NCI-H1930 (cell line): ENCODE measurements at regions not wholly inside any gene's neighbourhood (a gene's known extent, or its start where the extent isn't known, plus 50 kb on each side); places are given as distances from the start of the nearest gene placed in this dataset.
"Not testable (repeated sequence)": the region's sequence is repeated elsewhere in the genome, so short reads cannot be mapped to it uniquely, and the experiment has no call there.

Source experiments
- DNase-seq, 2 experiments: peaks; one replicate each; lab custom pipeline; 2025; lab: John Stamatoyannopoulos, UW

DNA sequence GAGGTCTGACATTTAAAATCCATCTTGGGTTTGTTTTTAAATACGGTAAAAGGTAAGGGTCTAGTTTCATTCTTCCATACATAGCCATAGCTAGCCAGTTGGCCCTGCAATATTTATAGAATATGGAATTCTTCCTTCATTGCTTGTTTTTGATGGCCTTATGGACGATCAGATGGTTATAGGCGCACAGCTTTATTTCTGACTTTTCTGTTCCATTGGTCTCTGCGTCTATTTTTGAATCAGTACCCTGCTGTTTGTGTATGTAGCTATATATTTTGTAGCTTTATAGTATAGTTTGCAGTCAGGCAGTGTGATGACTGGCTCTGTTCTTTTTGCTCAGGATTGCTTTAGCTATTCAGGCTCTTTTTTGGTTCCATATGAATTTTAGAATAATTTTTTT, 366.8 kb upstream of the MIS18BP1 start:
- no peak for DNase-seq

DNA sequence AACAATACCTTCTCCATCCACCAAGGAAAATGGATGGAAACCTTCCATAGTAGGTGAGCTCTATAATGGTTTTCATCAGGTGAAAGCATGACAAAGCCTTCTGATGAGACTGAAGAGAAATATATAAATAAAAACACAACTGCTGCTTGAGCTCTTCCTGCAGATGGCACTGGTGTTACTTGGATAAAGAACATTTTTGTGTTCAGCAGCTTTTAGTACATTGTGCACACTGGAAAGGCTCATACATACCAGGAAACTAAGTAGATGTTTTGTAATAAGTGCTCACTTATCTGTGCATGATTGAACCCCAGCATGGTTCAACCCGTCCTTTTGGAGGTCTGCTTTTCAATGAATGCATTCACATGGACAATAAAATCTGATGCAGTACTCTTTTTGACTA, 357.3 kb upstream of the MIS18BP1 start:
- DNase-seq = no peak

DNA sequence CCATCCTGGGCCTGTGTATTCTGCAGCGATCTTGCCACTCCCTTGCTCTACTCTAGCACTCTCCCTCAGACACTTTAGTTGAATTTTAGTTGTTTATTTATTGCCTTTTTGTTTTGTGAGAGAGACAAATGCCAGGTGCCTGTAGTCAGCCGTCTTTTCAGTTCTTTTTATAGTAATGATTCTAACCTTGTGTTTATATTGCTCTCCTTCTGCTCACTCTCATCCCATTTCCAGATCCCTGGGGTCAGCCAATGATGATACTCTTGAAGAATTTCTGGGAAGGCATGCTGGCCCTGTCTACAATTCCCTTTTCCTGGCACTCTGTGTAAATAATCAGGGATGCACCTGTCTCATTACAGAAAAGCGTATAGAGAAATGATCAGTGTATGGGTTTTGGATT, 334.1 kb upstream of the MIS18BP1 start:
- DNase-seq = no peak

DNA sequence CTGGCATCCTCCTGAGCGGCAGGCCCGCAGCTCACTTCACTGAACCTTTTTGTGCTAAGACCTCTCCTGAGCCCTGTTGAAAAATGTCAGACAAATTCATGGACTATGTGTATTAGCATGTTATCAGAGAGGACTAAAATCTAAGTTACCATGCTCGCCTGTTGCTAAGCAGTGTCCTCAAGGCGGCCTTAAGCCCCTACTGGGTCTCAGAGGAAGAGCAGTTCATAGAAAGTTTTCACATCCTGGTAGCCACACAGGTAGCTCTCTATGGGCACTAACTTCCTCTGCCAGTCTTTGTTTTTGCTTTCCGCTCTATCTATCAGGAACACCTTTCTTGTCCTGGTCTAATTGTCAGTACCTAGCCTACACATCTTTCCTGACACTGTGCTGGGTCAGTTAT, 306.6 kb upstream of the MIS18BP1 start:
- no peak for DNase-seq

GRCh38 chr14:45558183-45558582, 305.2 kb upstream of the MIS18BP1 start:
- no peak for DNase-seq

DNA sequence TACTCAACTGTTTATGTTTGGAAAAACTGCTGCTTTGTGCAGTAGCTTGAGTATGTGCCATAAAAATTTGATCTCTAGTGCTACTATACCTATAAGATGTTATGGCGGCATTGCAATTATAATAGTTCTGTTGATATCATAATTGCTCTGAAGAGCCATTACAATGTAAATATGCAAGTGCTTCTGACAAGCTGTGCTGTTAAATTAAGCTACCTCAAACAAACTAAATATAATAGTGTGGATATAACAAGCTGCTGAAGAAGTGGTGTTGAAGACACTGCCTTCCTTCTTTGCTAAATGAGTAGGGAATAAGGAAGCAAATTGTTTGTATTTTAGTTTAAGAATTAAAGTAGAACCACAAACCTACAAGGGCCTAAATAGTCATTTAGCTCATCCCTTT, 301.0 kb upstream of the MIS18BP1 start:
- DNase-seq = no peak

GRCh38 chr14:45551240-45551820, 298.3 kb upstream of the MIS18BP1 start:
- not testable (repeated sequence) for DNase-seq

DNA sequence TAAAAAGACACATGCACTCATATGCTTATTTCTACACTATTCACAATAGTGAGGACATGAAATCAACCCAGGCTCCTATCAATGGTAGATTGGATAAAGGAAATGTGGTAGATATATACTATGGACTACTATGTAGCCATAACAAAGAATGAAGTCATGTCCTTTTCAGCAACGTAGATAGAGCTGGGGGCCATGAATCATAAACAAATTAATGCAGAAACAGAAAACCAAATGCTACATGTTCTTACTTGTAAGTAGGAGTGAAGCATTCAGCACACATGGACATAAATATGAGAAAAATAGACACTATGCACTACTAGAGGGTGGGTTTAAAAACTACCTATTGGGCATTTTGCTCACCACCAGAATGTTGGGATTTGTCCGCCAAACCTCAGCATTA, 278.0 kb upstream of the MIS18BP1 start:
- no peak for DNase-seq

- DNase-seq = peak; percentile 17 to 27
These were observed 273.9 kb upstream of the MIS18BP1 start for GRCh38 chr14:45526715-45527549.

GRCh38 chr14:45519766-45520165, 266.8 kb upstream of the MIS18BP1 start:
- no peak for DNase-seq

DNA sequence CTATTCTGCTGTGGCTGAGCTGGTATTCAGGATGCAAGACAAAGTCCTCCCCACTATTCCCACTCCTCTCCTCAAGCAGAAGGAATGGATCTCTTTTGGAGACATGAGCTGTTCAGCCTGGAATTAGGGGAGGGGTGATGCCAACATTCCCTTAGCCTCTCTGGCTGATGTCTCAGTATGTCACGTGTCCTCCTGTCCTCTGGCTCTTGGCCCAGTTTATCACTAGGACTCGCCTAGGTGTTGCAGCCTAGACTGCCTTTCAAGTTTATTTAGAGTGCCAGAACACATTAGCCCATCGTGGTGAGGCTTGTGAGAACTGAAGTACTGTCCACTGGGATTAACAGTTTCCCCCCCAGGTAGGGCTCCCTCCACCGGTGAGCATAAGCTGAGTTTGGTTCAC, 239.9 kb upstream of the MIS18BP1 start:
- no peak for DNase-seq

DNA sequence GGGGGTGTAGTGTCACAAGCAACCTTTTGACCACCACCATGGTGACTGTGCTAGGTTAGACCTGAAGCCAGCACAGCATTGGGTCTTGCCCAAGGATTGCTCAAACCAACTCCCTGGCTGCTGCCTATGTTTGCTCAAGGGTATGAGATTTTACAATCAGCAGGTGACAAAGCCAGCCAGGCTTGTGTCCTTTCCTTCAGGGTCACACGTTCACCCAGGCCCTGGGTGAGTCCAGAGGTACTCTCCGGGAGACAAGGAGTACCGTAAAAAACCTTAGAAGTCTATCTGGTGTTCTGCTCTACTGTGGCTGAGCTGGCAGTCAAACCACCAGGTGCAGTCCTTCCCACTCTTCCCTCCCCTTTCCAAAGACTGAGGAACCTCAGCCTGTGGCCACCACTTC, 238.9 kb upstream of the MIS18BP1 start:
- no peak for DNase-seq

DNA sequence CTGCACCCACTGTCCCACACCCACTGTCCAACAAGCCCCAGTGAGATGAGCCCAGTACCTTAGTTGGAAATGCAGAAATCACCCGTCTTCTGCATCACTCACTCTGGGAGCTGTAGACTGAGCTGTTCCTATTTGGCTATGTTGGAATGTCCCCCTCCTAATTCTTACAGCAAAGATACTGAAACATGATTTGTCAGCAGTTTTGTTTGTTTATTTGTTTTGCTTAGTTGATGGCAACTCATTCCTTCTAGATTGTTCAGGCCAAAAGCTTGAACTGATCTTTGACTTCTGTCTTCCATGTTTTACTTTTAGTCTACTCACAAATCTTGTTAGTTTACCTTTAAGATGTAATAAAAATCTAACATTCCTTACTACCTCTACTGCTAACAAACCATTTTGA, 233.6 kb upstream of the MIS18BP1 start:
- DNase-seq = no peak

DNA sequence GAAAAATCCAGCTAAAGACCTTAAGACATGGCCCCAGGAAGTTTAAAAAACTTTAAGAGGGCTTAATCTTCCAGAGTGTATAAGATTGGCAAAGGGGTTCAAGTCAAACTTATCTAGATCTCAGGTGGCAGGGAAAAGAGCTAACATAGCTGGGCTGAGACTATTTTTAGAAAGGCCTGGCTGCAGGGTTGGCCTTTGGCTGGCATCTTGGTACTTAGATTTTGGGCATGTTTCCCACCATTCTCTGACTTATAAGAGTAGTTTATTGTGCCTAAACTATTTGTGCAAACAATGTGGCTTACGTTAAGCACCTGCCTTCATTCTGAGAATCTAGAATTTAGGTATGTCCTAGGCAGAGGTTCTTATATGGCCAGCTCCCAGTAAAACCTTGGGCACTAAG, 214.0 kb upstream of the MIS18BP1 start:
- DNase-seq = no peak

- no peak for DNase-seq
These were observed 181.2 kb upstream of the MIS18BP1 start for GRCh38 chr14:45434221-45434620.

DNA sequence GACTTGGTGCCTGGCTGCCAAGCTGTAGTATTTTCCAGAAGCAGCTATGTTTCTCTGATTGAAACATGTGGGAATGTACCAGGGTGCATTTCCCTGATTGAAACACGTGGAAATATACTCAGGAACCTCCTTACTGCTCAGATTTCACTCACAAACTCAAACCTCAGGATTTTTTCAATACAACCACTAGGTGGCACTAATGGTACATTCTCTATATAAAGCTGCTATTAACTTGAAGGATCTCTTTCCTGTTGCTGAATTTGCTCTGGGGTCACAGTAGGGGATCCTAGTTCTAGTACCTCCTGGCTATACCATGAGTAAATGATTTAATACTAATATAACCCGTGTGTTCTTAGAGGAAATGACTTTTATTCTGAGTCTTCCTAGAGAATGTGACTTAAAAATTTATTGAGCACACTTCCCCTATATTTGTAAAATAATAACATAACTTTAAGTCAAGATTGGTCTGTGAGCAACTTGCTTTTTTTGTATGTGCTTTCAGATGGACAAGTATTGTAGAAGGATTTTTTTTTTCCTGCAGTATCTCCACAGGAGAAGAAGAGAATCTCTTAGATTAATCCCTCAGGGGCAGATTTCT, 173.8 kb upstream of the MIS18BP1 start:
- DNase-seq = peak in 1 of 2 experiments; percentile 6

DNA sequence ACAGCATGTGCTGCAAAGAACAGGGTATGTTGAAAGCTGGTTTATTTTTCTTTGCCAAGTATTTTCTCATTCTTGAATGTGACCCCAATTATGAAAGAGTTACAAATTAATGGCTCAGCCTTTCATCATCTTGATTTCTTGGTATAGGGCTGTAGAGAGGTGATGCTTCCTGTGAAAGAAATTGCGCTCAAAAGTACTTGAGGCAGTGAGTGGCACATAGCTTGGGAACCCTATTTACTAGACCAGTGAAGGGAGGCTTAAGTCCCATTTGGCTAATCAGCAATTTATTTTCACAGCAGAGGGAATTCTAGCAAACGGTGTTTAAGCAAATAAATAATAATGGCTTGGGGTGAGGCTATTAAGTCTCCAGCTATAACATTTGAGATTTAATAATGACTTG, 153.9 kb upstream of the MIS18BP1 start:
- no peak for DNase-seq

DNA sequence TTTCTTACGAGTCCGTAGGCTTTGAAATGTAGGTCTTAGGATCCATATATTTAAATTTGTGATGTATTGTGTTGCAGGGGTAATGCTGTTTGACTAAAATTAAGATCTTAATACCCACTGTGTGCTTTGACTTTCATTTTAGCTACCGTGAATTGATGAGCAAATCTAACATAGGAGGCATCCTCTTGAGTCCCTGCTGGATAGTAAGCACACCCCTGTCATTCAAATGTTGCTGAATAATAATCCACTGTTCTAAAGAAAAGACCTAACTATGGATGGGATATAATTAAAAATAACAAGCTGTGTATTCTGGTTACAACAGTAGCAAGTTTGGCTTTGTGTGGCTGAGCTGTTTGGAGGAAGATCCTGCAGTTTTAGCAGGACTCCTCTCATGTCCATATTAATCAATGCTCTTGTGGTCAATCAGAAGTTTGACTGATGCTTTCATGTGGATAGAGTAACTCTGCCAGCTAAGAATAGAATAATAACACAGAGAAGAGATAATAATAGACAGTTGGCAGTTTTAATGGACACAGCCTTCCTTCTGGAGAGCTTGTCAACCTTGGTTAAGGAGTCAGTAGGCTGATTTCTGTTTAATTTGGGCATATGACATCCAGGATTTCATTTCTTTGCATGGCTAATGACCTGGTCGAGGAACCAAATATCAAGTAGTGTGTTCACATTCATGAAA, 148.1 kb upstream of the MIS18BP1 start:
- no peak for DNase-seq

- no peak for DNase-seq
These were observed 147.5 kb upstream of the MIS18BP1 start for GRCh38 chr14:45400509-45400908.

GRCh38 chr14:45381091-45381490, 128.1 kb upstream of the MIS18BP1 start:
- no peak for DNase-seq

GRCh38 chr14:45377166-45377565, 124.2 kb upstream of the MIS18BP1 start:
- DNase-seq = no peak

DNA sequence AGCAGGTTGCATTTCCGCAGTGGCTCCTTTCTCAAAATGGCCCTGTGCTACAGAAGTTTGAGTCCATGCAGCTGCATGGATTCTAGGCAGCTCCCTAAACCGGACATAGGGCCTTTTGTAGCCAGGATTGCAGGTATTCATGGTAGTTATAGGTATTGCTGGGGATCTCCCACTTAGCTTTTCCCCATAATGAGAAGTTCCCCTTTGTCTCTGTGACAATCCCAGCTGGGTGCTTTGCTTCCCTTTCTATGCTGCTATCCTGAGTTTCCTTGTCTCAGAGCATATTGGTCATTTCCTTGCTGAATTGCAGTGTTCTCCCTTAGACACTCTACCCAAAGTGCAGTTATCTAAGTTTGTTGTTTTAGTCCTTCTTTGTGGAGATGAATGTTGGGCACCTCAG, 120.9 kb upstream of the MIS18BP1 start:
- no peak for DNase-seq
